Muscle of arm (tissue), 1 donor: ENCODE measurements at regions not wholly inside any gene's neighbourhood (a gene's known extent, or its start where the extent isn't known, plus 50 kb on each side); places are given as distances from the start of the nearest gene placed in this dataset.

Experiments used
- DNase-seq: peaks from one replicate; pipeline ENCODE4 v3.0.0-alpha.2; 2013

DNA sequence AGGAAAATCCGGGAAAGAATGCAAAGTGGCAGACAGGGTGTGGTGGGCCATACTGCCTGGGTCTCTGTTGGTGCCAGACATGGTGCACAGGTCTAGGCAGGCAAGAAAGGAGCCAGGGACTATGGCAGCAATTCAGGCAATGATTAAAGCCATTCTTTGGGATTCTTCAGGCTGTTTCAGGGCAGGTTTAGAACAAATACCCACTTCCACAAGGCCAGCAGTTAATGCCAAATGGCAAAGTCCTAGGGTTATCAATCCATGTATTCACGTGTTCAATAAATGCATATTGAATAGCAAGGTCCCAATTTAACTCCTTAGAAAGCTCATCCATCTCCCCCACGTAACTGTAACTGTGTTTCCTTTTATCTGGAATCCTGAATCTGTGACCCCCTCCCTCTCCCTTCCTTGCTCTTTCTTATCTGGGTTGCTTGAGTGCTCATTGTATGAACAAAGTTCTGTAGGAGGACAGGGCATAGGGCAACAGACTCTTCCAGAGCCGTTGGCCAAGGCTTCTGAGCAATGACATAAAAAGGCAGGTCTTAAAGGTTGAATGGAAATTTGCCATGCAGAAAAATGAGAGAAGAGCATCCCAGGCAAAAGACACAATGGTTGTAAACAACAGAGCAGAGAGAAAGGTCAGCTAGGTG lies 146.8 kb upstream of the KLHL29 start:
- no peak for DNase-seq

DNA sequence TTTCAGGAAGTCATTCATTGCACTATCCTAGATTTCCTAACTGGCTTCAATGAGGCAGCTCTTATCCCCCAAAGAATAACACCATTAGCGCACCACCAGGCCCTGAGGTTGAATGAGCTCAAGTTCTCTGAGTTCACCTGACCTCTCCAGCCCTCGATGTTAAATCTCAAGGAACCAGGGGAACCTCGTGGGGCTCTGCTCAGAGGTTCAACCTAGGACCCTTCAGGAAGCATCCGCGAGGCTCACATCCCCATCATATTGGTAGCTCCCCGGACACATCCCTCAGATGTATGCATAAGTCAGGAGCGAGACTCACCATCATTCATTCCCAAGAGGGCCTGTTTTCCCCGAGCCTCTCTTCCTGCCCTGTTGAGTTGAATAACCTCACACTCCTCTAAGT lies 145.6 kb upstream of the KLHL29 start:
- no peak for DNase-seq

DNA sequence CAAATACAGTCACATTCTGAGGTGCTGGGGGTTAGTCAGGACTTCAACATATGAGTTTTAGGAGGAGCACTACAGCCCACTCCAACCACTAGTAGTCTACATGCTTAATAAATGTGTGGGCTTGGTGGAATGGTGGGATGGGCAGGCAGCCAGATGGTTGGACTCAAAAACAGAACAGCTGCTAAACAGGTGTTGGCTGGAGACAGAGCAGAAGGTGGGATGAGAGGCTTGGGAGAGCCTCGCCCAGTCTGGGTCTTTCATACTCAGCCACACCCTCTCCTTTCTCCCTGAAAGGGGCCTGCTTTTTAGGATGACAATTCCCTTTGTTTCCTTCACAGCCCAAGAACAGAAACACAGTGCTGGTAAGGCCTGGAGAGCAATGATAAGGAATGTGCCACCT lies 143.9 kb upstream of the KLHL29 start:
- DNase-seq = peak; percentile 49

DNA sequence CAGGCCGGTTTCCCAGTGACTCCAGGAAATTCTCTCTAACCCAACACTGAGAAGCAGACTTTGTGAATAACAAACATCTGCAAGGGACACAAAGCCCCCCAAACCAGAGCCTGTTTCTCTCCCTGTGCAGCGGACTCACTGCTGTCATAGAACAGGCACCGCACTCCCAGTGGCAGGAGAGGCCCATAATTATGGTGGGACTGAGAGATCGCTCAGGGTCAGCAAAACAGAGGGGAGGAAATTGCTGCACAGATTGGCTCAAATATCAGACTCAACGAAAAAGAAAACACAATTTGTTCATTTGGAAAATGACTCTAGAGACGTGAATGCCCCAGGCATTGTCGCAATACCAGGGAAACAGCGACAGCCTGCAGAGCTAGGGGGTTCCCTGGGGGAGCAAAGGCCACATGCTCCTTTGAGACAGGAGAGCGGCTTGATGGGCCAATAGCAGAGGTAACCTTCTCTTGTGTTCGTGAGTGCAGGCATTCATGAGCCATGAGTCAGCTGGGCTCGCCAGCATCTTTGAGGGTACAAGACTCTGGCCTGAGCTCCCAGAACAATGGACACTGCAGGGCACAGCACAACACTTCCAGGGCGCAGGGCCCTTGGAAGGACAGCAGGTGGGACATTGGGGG lies 143.3 kb upstream of the KLHL29 start:
- DNase-seq = no peak

DNA sequence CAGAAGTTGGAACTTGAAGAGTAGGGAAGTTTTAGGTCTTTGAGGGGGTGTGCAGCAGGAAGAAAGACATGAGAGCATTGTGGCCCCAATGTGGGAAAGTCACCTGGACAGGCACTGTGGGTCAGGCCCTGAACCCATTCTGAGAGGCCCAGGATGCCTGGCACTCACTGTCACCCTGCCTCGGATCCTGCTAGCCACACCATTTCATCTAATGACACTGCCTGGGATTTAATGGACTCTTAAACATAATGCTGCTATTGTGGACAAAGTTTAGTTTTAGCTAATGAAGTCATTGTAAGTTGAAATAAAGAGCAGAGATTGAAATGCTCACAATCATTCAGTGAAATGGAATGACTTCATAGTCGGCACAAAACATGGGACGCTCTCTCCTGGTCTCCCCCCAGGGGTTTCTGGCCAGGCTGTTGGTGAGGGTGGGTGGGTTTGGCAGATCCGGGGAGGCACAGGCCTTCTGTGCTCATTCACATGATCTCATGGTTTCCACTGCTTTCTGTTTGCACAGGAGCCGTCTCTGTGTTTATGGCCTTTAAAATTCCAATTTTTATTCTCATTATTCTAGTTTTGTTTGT lies 141.8 kb upstream of the KLHL29 start:
- DNase-seq = no peak

DNA sequence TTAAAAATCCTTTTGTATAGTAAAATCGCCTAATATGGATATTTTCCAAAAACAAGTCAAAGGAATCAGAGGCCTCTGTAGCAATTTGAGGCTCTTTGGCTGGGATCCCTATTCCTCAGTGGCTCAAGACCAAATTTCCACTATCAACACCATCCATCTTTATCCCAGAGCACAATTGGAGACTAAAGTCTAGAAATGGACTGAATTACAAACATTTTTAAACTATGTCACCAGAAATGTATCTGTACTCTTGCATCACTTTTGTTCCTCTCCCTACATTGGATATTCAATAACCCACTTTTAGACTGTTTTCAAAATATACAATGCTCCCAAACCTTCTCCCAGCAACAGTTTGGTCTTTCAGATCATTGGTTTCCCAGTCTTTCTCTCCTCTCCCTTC lies 140.4 kb upstream of the KLHL29 start:
- peak; percentile 51 for DNase-seq

DNA sequence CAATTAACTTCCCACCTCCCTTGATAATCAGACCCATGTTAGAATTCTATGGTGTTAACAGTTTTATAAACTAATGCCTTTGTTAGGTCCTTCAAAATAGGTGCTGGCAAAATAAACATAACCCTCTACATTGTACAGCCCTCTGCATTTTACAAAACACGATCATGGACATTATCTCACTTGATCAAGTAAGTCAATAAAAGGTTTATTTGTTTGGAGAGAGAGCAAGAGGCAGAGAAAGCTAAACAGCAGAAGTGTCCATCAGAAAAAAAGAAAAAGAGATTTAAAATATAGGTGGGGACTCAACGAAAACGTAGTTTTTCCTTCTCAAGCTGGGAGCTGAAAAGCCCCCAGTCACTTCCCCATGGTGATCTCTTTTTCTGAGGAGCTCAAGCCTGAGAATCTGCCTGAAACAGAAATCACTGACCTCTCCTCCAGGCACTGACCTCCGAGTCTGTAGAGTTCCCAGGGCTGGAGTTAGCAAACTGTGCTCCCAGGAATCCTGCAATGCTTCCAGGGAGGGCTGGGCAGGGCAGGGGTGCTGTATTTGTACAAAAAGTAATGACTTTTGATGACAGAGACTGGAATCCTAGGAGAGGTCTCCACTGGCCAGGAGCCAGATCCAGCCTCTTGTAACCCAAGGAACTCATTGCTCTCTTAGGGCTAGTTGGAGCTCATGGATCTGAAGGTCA lies 137.8 kb upstream of the KLHL29 start:
- no peak for DNase-seq

DNA sequence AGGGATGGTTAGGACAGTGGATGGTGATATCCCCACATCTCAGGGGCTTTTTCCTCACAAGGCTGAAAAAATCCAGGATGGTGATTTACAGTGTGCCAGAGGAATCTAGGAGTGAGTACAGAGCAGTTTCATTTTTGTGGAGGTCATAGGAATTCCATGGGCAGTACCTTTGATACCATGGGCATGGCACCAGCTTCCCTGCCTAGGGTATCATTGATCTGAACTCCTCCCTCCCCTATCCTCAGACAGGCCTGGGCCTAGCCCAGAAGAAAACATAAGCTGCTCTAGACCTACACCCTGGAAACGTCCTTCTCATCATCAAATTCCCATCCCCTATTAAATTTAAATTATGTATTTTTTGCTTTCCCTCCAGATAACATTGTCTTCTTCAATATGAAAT lies 136.3 kb upstream of the KLHL29 start:
- DNase-seq = no peak

DNA sequence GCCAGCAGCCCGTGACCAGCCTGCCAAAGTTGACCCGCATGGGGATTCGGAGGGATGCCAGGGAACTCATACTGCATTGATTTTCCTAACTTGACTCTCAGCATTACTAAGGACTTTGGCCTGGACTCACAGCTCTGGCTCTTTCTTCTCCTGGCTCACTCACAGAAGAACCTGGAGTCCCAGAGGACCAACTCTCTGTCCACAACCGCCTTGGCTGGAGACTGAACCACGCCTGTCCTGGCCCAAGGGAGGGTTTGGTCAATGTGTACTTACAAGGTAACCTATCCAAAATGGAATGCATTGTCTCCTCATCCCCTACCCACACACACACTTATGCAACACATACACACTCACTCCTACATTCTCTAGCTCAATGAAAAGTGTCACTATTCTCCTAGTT lies 135.6 kb upstream of the KLHL29 start:
- DNase-seq = peak; percentile 72

DNA sequence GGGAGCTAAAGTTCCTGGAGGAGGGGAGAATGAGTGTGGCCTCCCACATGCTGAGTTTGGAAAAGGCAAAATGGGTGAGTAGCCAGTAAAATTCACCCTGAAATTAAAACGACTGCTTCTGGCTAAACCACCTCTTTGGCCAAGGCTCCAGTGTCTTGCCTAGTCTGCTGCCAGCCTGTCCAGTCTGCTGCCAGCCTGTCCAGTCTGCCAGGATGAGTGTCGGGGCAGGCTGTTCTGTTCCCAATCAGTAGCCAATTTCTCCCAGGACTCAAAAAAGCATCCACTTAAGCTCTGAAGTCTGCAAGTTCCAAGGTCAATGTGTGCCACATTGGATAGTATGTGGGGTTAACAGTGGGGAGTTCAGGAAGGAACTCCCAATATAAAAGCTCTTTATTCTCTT lies 134.6 kb upstream of the KLHL29 start:
- no peak for DNase-seq

DNA sequence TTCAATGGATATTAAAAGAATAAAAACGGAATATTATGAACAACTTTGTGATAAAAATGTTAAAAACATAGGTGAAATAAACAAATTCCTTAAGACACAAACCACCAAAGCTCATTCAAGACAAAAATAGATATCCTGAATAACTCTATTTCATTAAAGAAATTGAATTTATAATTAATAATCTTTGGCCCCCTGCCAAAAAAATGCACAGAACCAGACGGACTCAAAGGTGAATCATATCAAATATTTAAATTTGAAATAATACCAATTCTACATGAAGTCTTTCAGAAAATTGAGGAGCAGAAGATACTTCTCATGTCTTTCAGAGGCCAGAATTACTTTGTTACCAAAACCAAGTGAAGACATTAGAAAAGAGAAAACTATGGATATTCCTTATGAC lies 128.3 kb upstream of the KLHL29 start:
- no peak for DNase-seq

DNA sequence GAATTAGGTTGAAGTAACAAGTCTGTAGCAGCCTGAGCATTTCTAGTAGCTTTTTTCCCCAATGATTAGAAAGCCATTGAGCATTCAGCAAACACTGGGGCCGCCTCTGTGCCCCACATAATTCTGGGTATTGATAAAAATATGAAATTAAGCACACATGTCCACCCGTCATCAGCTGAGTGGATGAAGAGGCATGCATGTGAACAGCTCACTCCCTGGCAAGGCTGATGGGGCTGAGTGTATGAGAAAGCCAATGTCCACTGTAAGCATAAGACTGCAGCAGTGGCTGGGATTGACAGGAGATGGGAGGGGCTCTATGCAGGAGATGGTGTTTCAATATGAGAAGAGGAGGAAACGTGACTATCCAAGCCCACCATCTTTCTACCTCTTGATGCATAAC lies 124.4 kb upstream of the KLHL29 start:
- DNase-seq = no peak

DNA sequence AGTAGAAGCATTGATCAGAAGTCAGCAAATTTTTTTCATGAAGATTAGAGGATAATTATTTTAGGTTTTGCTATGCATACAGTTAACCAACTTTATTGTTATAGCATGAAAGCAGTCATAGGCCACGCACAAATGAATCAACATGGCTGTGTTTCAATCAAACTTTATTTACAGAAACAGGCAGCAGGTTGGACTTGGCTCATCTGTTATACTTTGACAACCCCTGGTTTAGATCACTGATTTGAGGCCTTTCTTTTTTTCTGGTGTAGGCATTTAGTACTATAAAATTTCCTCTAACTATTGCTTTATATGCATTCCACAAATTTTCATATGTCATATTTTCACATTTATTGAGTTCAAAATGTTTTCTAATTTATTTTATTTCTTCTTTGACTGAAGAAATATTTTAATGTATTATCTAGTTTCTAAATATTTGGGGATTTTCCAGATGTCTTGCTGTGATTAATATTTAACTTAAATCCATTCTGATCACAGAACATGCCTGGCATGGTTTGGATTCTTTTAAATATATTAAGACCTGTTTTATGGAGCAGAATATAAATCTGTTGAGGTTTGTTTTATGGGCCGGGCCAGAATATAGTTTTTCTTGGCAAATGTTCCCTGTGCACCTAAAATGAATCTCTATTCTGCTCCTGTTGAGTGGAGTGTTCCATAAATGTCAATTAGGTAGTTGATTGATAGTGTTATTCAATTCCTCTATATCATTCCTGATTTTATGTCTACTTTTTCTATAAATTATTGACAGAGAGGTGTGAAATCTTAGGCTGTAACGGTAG lies 116.3 kb upstream of the KLHL29 start:
- no peak for DNase-seq

DNA sequence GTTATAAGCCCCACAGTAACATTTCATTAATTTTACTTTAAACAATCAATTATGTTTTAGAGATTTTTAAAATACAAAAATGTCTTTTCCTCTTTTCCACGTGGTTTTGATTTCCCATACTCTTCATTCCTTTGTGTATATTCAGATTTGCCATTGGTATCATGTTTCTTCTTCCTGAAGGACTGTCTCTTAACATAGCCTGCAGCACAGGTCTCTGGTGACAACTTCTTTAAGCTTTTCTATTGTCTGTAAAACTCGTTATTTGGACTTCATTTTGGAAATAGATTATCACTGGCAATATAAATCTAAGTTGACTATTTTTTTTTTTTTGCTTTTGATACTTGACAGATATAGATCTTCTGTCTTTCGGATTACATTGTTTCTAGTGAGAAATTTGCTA lies 115.2 kb upstream of the KLHL29 start:
- DNase-seq = no peak

DNA sequence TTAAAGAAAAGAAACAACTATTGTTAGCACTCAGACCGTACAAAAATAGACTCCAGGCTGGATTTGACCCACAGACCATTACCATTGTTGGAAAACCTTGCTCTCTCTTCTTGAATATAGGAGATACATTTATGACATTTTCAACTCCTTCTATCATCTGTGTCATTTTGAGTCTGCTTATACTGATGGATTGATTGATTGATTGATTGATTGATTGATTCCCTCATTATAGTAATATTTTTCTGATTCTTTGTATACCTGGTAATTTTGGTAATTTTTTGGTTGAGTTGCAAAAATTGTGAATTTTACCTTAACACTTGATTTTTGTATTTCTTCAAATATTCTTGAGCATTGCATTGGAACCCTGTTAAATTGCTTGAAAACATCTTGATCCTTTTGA lies 114.2 kb upstream of the KLHL29 start:
- DNase-seq = no peak

DNA sequence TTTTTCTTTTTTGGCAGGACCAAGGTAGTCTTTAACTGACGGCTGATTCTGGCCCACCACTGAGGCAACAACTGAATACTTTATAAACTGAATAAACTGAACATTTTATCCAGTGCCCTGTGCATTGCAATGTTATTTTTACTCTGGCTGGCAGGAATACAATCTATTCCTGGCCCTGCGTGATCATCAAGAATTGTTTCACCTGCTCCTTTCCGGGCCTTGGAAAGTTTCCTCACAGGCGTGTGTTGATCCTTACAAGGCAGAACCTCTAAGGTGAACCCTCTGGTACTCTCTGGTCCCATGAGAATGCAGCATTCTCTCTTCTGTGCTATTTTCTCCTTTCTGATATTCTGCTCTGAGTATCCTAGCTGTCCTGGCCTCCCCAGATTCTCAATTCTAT lies 113.7 kb upstream of the KLHL29 start:
- DNase-seq = no peak

DNA sequence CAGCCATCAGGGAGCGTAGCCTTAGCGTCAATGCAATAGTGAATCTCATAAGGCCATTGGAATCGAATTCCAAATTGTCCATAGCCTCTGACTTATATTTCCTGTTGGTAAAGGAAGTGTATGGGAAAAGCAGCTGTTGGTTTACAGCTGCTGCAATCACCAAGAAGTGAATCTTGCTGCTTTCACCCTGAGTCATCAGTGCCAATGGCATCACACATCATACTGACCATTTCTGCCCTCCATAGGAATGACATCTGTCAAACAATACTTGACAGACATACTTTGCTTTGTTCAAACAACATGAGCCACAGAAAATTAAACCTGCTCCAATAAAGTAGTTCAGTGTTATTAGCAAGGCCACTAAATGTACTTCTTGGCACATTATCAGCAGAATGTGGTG lies 111.2 kb upstream of the KLHL29 start:
- DNase-seq = no peak

DNA sequence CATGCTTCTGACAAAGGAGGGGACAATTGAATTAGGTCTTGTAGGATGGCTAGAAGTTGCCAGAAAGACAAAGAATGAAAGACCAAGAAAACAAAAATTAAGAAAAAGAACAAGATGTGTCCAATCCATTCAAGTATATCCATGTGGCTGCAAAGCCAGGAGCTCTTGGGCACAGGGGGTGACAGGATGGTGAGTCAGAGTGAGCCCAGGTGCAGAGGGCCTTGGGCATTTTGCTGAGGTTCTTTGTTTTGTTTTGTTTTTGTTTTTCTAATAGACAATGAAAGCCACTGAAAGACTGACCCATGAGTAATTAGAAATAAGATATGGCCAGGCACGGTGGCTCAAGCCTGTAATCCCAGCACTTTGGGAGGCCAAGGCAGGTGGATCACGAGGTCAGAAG lies 104.6 kb upstream of the KLHL29 start:
- DNase-seq = no peak

DNA sequence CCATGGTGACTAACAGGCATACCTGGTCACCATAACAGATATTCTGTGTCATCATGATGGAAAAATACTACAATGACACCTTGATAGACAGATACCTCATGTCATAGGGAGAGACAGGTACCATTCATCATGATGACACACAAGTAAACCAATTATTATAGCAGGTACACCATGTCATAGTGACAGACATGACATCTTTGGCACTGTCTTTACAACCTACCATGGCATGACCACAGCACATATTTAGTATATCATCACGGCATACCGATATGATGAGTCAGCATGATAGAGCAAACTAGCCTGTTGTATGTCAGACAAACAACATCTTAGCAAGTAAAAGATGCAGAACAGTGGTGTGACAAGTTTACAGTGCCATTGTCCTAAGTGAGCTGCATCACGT lies 101.3 kb upstream of the KLHL29 start:
- no peak for DNase-seq

DNA sequence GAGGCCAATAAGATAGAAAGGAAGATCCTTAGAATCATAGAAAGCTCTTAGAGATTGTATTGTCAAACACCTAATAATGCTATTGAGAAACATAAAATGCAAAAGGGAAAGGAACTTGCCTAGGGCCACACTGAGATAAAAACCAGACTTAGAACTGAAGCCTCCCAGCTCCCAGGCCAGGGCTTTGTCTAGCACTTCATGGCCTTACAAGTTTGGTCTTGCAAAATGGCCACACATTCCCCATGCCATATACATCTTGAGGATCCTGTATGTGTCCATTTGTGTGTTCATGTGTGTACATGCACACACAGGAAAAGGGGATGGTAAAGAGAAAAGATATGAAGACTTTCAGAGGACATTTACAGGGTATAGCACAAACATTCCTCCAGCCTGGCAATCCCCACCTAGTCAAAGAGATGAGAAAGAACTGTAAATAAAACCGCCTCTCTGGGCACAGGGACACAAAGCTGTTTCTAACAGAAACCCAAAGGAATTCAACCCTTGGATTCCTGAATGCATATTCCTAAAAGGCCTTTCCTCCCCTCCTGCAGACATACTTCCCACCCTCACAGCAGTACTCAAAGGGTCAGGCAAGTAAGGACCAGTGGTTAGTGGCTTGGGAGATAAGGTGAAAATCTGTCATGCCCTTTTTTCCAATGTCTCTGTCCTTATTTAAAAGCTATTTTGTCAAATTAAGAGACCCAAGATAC lies 99.7 kb upstream of the KLHL29 start:
- no peak for DNase-seq

DNA sequence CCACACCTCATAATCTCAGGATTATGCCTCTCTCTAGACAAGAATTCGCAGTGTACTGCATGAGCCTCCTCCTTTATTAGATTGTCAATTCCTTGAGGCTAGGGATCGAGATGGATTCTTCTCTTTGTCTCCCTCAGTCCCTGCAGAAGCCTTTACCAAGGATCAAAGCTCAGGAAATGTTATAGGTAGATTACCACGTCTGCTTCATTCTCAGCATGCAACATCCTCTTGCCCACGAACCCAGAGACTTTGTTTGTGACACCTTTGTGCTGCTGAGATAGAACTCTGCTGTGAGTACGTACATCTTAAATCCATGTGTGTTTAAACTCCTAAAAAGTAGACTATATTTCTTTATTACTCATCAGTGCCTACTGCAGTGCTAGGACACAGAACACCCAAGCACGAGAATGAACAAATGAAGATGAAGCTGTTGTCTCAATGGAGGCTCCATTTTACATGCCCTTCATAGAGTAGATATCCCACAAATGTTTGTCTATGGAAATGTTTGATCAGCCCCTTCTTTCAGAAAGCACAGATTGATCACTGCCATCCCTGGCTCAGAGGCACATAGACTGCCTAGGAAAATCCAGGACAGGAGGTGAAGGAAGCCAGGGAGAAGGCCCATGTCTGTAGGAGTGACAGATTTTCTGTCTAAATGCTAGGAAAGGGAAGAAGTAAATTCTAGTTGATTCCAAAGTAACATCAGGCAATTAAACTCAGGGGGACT lies 98.8 kb upstream of the KLHL29 start:
- no peak for DNase-seq
